ENCODE measurements at regions not wholly inside any gene's neighbourhood (a gene's known extent, or its start where the extent isn't known, plus 50 kb on each side); places are given as distances from the start of the nearest gene placed in this dataset.

- no peak for DNase-seq (ENCODE audit: low spot score)
Observed at GRCh38 chr4:153850533-153851280, 61.8 kb upstream of the SFRP2 start.

DNA sequence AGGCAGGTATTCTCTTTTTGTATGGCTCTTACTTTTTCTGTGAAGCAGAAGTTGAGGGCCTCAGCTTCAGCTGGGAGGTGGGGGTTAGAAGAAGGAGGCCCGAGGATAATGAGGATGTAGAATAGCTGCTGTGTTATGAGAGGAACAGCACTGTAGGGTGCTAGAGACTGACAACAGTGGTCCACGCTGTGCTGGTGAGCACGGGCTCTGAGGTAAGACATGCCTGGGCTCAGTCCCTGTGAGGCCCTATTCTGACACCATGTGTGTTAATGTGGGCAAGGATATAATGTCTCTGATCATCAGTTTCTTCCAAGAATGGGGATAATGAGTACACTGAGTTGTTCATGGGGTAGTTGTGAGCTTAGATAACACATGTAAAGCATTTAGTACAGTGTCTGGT lies 55.3 kb upstream of the SFRP2 start:
- DNase-seq (ENCODE audit: low spot score): no peak

Measured in LoVo (cell line).